CD4-positive, alpha-beta T cell treated with Interleukin-1 beta for 1 hour (primary cell): ENCODE measurements at regions not wholly inside any gene's neighbourhood (a gene's known extent, or its start where the extent isn't known, plus 50 kb on each side); places are given as distances from the start of the nearest gene placed in this dataset.

ENCODE experiments used
- DNase-seq, 2 donors: peaks; one replicate each; pipeline ENCODE4 v3.0.0-alpha.2; 2020 to 2022

- DNase-seq = no peak
Measured at GRCh38 chr6:104286641-104287040, 573.1 kb downstream of the HACE1 start.

- no peak for DNase-seq
Measured at GRCh38 chr6:104284872-104285271, 574.8 kb downstream of the HACE1 start.

- no peak for DNase-seq
Measured at GRCh38 chr6:104282581-104282980, 577.1 kb downstream of the HACE1 start.

- DNase-seq = no peak
Measured at GRCh38 chr6:104281370-104281769, 578.3 kb downstream of the HACE1 start.

- DNase-seq = no peak
Measured at GRCh38 chr6:104268389-104268788, 591.3 kb downstream of the HACE1 start.

GRCh38 chr6:104266922-104267321 is 592.8 kb downstream of the HACE1 start:
- DNase-seq = no peak

- DNase-seq = no peak
Measured at GRCh38 chr6:104256646-104257045, 603.1 kb downstream of the HACE1 start.

GRCh38 chr6:104253236-104253635 is 606.5 kb downstream of the HACE1 start:
- no peak for DNase-seq

- no peak for DNase-seq
Measured at GRCh38 chr6:104252276-104252675, 607.4 kb downstream of the HACE1 start.

- DNase-seq = no peak
Measured at GRCh38 chr6:104251651-104252050, 608.1 kb downstream of the HACE1 start.

GRCh38 chr6:104240865-104241264 is 618.9 kb downstream of the HACE1 start:
- no peak for DNase-seq

GRCh38 chr6:104239971-104240370 is 619.7 kb downstream of the HACE1 start:
- no peak for DNase-seq

GRCh38 chr6:104229057-104229456 is 630.7 kb downstream of the HACE1 start:
- no peak for DNase-seq

- DNase-seq = no peak
Measured at GRCh38 chr6:104227508-104227907, 632.2 kb downstream of the HACE1 start.

GRCh38 chr6:104226790-104227446 is 632.8 kb downstream of the HACE1 start:
- no peak for DNase-seq

GRCh38 chr6:104218116-104218515 is 641.6 kb downstream of the HACE1 start:
- no peak for DNase-seq

GRCh38 chr6:104214901-104215300 is 644.8 kb downstream of the HACE1 start:
- DNase-seq = no peak

GRCh38 chr6:104212977-104213668 is 646.6 kb downstream of the HACE1 start:
- DNase-seq = no peak

- DNase-seq = no peak
Measured at GRCh38 chr6:104207635-104208034, 652.1 kb downstream of the HACE1 start.

- DNase-seq = no peak
Measured at GRCh38 chr6:104201557-104201956, 658.2 kb downstream of the HACE1 start.

GRCh38 chr6:104187616-104188015 is 672.1 kb downstream of the HACE1 start:
- no peak for DNase-seq

GRCh38 chr6:104186831-104187230 is 672.9 kb downstream of the HACE1 start:
- no peak for DNase-seq

GRCh38 chr6:104183816-104184435 is 675.8 kb downstream of the HACE1 start:
- no peak for DNase-seq

GRCh38 chr6:104182811-104183210 is 676.9 kb downstream of the HACE1 start:
- DNase-seq = no peak
